Glomerular endothelial cell (primary cell): ENCODE measurements at regions not wholly inside any gene's neighbourhood (a gene's known extent, or its start where the extent isn't known, plus 50 kb on each side); places are given as distances from the start of the nearest gene placed in this dataset.
"Not testable (repeated sequence)": the region's sequence is repeated elsewhere in the genome, so short reads cannot be mapped to it uniquely, and the experiment has no call there.

Experiments used
- DNase-seq: peaks from one replicate; pipeline ENCODE4 v3.0.0-alpha.2; 2011; ENCODE audit warnings: low read depth, low spot score; ENCODE audit errors: extremely low read depth

DNA sequence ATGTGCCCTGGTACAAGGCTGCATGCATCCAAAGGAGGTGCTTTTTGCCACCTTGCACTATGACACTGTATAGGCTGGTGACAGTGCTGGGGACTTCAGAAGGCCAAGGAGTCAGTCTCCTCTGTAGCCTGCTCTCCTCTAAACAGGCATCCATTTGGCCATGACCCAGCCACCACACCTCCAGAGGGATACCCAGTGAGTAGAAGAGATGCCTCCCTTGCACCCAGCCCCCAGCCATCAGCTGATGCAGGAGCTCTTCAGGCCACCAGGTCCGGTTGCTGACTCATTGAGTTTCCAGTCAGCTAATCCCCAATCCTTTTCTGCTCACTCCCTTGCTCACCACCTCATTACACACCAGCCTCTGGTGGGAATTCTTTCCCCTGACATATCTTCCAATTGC lies 99.8 kb downstream of the PJA1 start:
- no peak for DNase-seq

- no peak for DNase-seq
These were observed 101.8 kb downstream of the PJA1 start for GRCh38 chrX:69063486-69063885.

DNA sequence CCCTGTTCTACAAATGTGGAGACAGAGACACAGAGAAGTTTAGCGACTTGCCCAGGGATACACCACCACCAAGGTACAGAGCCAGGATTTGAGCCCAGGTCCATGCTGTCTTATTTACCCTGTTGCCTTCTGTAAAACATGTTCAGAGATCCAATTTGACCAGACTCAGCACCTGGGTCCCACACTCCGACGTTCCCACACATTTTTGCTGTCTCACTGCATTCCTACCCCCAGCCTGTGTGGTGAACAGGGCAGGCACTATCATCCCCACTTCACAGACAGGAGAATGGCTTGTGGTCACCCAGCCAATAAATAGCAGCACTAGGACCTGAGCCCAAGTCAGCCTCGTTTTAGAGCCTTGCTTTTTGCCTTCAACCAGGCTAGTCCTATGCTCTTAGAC lies 102.8 kb downstream of the PJA1 start:
- no peak for DNase-seq

DNA sequence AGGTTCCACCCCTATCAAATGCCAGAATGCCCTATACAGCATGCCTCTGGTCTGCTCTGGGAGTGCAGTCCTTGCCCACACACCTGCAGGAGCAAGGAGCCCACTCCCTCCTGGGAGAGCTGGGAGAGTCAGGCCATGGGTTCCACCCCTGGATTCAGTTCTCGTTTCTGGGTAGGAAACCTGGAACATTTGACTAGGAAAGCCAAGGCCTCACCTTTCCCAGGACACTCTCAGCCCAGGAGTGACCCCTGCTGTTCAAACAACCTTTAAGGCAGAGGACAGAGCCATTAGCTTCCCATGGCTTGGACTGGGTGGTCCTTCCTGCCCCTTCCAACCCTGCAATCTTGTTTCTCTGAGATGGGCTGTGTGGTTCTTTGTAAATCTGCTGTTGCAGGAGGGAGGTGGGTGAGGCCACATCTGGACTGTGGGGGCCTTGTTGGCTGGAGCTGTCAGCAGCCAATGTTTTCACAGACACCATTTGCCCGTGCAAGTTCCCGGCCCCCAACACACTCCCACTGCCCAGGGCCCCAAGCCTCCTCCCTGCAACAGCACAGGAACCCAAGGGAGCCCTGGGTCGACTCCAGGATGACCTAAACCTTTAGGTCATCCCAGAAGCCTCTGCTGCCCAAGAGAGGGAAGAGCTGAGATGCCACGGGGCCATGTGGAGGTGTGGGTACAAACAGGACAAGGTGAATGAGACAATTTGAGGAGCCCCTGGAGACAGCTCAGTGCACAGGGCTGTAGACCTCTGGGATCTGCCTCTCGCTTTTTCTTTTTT lies 104.4 kb downstream of the PJA1 start:
- DNase-seq: peak; percentile 10

GRCh38 chrX:69055193-69055592 lies 110.1 kb downstream of the PJA1 start:
- DNase-seq: no peak

- not testable (repeated sequence) for DNase-seq
These were observed 110.8 kb downstream of the PJA1 start for GRCh38 chrX:69054497-69054896.

DNA sequence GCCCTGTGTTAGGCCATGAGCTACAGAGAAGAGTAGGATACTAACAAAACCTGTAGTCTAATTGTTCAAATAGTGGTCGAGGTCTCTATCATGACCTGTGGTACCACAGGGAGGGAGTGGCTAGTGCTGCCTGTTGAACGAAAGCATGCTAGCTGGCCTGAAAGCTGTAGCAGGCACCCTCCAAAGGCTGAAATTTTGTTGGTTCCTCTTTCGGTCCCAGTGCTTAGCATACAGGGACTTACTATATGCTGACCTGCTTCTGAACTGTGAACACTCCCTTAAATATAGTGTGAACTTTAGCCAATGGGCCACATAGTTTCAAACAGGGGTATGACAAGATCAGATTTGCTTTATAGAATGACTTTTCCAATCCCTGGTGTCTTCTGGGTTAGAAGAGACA lies 113.4 kb downstream of the PJA1 start:
- no peak for DNase-seq

GRCh38 chrX:69050051-69050765 lies 115.0 kb downstream of the PJA1 start:
- no peak for DNase-seq

DNA sequence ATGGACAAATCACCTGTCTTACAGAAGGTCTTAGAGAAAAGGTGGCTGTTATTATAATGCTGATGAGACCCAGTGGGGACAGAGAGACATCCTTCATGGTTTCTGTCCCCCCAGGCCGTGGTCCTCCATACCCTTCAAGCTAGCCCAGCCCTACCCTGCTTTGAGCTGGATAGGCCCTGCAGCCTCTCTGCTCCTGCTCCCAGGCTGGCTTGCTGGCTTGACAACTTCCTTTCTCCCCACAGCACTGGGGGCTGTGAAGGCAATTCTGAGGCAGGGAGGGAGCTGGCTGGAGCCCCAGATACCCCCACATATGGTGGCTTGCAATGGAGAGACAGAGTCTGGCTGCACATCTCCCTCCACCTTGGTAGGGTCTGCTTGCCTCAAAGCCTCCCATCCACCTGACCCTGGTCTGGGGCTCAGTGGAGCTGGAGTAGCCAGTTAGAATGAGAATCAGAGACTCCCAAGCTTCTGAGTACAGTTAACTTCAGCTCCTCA lies 118.2 kb downstream of the PJA1 start:
- no peak for DNase-seq

DNA sequence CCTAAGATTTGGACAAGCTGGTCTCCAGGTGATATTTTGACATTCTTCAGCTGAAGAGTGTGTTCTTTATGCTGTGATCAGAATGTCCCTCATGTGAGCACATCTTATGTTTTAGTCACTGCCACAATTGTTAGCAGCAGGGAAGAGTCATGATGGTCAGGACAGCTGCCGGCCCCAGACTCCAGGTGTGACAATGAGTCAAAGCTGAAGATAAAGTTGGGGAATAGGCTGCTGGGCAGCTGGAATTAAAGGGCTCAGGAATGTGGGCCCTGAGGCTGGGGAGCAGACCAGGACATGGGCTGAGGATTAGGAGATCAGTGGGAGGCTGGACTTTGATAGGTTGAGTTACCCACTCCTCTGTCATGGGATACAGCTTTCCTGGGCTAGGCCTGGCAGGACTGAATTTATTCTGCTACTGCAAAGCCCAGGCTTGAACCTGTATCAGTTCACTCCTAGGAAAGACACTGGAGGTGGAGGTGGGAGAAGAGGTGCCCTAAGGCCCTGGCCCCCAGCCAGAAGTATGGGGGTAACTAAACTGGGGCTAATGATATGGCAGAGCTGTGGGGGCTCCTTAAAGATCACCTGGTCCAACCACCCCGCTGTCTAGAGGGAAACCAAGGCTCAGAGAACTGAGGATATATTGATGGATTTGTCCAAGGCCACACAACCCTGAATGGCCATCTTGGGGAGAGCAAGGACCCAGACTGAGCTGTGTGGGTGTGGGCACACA lies 119.5 kb downstream of the PJA1 start:
- DNase-seq: no peak

DNA sequence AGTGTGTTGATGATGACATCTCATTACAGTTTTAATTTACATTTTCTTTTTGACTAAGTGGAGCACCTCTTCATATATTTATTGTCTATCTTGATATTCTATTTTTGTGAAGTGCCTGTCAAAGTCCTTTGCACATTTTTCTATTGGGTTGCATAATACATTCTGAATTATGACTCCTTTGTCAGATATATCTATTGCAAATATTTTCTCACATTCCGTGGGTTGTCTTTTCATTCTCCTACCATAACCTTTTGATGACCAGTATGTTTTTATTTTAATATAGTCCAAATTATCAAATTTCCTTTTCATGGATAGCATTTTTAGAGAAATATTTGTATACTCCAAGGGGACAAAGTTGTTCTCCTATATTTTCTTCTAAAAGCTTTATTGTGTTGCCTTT lies 126.4 kb downstream of the PJA1 start:
- DNase-seq: no peak

DNA sequence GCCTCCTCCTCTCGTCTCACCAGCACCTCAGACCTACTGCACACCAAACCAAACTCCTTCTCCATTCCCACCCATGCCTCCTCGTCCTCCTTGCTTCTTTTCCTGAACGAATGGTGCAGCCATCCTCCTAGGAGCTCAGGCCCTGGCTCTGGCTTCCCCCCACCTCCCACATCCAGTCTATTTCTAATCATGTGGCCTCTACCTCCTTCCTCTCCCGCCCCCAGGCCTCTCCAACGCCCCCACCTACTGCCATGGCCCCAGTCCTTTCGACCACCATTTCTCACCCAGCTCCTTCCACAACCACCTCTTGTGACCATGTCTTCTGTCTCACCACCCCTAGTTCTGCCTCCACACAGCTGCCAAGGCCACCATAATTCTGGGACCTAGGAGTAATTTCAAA lies 127.1 kb downstream of the PJA1 start:
- no peak for DNase-seq

GRCh38 chrX:69037786-69038185 lies 127.5 kb downstream of the PJA1 start:
- no peak for DNase-seq

GRCh38 chrX:69036674-69037573 lies 128.3 kb downstream of the PJA1 start:
- no peak for DNase-seq

DNA sequence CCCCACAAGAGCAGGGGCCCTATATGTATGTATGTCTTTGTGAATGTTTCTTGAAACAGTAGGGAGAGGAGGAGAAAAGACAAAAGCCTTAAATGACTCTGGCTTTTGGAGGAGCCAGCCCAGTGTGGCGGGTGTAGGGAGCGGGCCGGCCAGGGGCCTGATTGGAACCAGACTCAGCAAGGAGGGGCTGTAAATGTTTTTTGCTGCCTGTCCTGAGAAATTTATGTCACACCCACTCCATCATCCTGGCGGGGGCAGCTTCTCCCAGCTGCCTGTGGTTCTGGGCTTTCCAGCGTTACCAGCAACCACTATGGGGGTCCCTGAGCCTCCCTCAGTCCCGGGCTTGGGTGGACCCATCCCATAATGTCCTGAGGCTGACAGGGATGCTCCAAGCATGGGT lies 130.8 kb downstream of the PJA1 start:
- DNase-seq: no peak

GRCh38 chrX:69033936-69034335 lies 131.3 kb downstream of the PJA1 start:
- no peak for DNase-seq

DNA sequence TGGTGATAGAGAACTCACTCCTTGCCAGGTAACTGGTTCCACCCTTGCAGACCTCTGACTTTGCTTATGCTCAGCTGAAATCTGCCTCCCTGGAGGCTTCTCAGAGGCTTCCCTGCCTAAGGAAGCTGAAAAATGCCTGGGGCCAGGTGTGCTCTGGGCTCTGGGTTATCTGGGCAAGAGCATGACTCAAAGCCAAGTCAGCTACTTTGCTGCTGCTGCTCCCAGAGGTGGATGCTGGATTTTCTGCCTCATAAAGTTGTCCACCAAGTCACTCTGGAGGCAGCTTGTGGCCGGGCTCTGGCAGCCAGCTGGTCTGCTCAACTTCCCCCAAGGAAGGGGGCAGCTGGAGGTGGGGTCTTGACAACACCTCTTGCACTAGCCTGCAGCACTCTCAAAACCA lies 132.7 kb downstream of the PJA1 start:
- no peak for DNase-seq

DNA sequence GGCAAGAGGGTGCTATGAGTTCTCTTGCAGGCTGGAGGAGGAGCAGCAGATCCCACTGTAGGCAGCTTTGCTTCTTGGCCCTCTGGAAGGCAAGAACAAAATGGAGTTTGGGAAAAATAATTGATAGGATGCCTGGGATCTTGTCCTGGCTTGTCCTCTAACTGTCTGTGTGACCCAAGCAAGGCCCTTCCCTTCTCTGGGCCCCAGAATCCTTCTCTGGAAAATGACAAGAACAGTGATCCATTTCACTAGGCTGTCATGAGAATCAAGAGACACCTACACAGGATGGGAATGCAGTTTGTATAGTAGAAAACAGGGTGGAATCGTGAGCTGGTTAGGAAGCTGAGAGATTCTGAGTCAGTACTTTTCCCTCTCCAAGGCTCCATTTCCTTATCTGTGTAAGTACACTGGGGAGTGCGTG lies 133.3 kb downstream of the PJA1 start:
- DNase-seq: no peak

GRCh38 chrX:69031181-69031580 lies 134.1 kb downstream of the PJA1 start:
- no peak for DNase-seq

GRCh38 chrX:69029771-69030170 lies 135.5 kb downstream of the PJA1 start:
- DNase-seq: no peak

DNA sequence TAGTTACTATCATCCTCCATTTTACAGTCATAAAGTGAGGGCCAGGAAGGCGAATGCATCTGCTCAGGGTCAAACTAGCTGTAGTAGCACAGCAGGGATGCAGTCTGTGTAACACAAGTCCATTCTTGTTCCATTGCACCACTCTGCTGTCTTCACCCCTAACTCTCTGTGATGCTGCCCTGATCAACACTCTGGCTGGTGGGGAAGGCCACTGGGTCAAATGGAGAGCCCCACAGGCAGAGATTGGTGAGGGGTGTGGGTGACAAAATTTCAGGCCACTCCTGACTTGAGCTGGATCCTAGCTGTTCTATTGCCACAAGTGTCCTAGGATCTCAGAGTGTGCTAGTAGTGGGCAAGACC lies 136.5 kb downstream of the PJA1 start:
- no peak for DNase-seq
